WERI-Rb-1 (cell line): ENCODE measurements at regions not wholly inside any gene's neighbourhood (a gene's known extent, or its start where the extent isn't known, plus 50 kb on each side); places are given as distances from the start of the nearest gene placed in this dataset.

ENCODE experiments used
- DNase-seq: peaks from one replicate; pipeline ENCODE4 v3.0.0-alpha.2; 2020
- H3K27ac ChIP-seq: fragments of 250-450 bp; sonication (Bioruptor Pico); 2 replicates; pipeline ENCODE4 v1.5.1; 2020; ENCODE audit warnings: mild to moderate bottlenecking, moderate library complexity
- H3K27me3 ChIP-seq: fragments of 250-450 bp; sonication (Bioruptor Pico); 2 replicates; pipeline ENCODE4 v1.5.1; 2021; ENCODE audit warnings: mild to moderate bottlenecking, low read depth, moderate library complexity; ENCODE audit not compliant: insufficient read depth, severe bottlenecking
- H3K36me3 ChIP-seq: fragments of 250-450 bp; sonication (Bioruptor Pico); 2 replicates; pipeline ENCODE4 v1.5.1; 2020; ENCODE audit warnings: mild to moderate bottlenecking, moderate library complexity
- H3K4me3 ChIP-seq: 2 replicates; pipeline ENCODE4 v1.5.1; 2011; ENCODE audit warnings: low read depth, mild to moderate bottlenecking, control low read depth, low read length
- H3K9me3 ChIP-seq: fragments of 250-450 bp; sonication (Bioruptor Pico); 2 replicates; pipeline ENCODE4 v1.5.1; 2021; ENCODE audit warnings: mild to moderate bottlenecking, moderate library complexity; ENCODE audit not compliant: severe bottlenecking
- CTCF ChIP-seq: IDR thresholded peaks from 2 replicates; pipeline ENCODE4 v1.5.1; 2011; ENCODE audit warnings: low read depth, mild to moderate bottlenecking, control low read depth, inconsistent platforms, low read length

- H3K4me3 ChIP-seq, result no peak overlapping the region
- H3K27ac ChIP-seq, result no peak overlapping the region
- DNase-seq, result no peak
- H3K9me3 ChIP-seq, result no peaks in the 10 kb centered on the region
- no peaks in the 10 kb centered on the region for H3K36me3 ChIP-seq
- no peaks in the 10 kb centered on the region for H3K27me3 ChIP-seq
- no peak for TF ChIP-seq CTCF
These were observed 495.7 kb downstream of the SLITRK1 start for GRCh38 chr13:83386609-83387008.

GRCh38 chr13:83378908-83379307, 503.4 kb downstream of the SLITRK1 start:
- no peaks in the 10 kb centered on the region for H3K9me3 ChIP-seq
- no peaks in the 10 kb centered on the region for H3K27me3 ChIP-seq
- no peak for TF ChIP-seq CTCF
- no peak overlapping the region for H3K4me3 ChIP-seq
- DNase-seq, result no peak
- H3K36me3 ChIP-seq, result no peaks in the 10 kb centered on the region
- no peak overlapping the region for H3K27ac ChIP-seq

GRCh38 chr13:83377491-83377890, 504.8 kb downstream of the SLITRK1 start:
- Histone ChIP-seq H3K4me3 (no peak overlapping the region), H3K9me3 (no peaks in the 10 kb centered on the region), H3K27me3 (no peaks in the 10 kb centered on the region), H3K27ac (no peak overlapping the region), H3K36me3 (no peaks in the 10 kb centered on the region)
- TF ChIP-seq CTCF, result no peak
- DNase-seq, result no peak

- H3K9me3 ChIP-seq, result no peaks in the 10 kb centered on the region
- H3K4me3 ChIP-seq, result no peak overlapping the region
- no peak for DNase-seq
- H3K27ac ChIP-seq, result no peak overlapping the region
- no peaks in the 10 kb centered on the region for H3K36me3 ChIP-seq
- no peaks in the 10 kb centered on the region for H3K27me3 ChIP-seq
- TF ChIP-seq CTCF, result no peak
These were observed 509.5 kb downstream of the SLITRK1 start for GRCh38 chr13:83372786-83373185.

GRCh38 chr13:83365723-83366122, 516.6 kb downstream of the SLITRK1 start:
- Histone ChIP-seq H3K9me3 (no peaks in the 10 kb centered on the region), H3K4me3 (no peak overlapping the region), H3K36me3 (no peaks in the 10 kb centered on the region), H3K27me3 (no peaks in the 10 kb centered on the region), H3K27ac (no peak overlapping the region)
- DNase-seq, result no peak
- TF ChIP-seq CTCF, result no peak

- H3K4me3 ChIP-seq, result no peak overlapping the region
- no peak for DNase-seq
- H3K36me3 ChIP-seq, result no peaks in the 10 kb centered on the region
- H3K27me3 ChIP-seq, result no peaks in the 10 kb centered on the region
- H3K9me3 ChIP-seq, result no peaks in the 10 kb centered on the region
- TF ChIP-seq CTCF, result no peak
- no peak overlapping the region for H3K27ac ChIP-seq
These were observed 527.2 kb downstream of the SLITRK1 start for GRCh38 chr13:83355041-83355440.
